ENCODE measurements at regions not wholly inside any gene's neighbourhood (a gene's known extent, or its start where the extent isn't known, plus 50 kb on each side); places are given as distances from the start of the nearest gene placed in this dataset.

DNA sequence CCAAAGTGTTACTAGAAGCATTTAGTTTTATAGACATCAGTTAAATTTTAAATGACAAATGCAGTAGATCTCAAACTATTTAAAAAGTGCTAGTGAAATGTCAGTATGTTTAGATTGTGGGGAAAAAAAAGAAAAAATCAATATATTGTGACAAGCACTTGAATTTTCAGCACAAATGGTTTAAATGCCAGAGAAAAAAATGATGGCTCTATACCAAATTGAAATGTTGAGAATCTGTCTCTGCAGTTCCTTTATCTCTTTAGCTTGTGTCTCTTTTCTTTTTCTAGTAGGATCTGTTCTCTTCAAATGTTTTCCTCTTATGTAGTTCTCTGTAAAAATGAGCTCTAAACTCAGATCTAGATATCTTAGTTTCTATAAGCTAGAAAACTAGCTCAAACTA, 682.6 kb upstream of the GCFC2 start:
- Histone ChIP-seq H3K9me3 (replicated peaks; ENCODE audit: insufficient read depth, low read length) (no peaks in the 10 kb centered on the region), H4K20me1 (ENCODE audit: insufficient read depth, low read length) (no peaks in the 10 kb centered on the region), H3K4me3 (ENCODE audit: low read length) (no peak overlapping the region), H3K9me2 (replicated peaks; ENCODE audit: insufficient read depth, low read length) (no peaks in the 10 kb centered on the region), H3K9ac (ENCODE audit: low read length) (no peak overlapping the region), H3K4me2 (ENCODE audit: low read depth, low read length) (no peak overlapping the region), H2AFZ (ENCODE audit: low read length) (no peak overlapping the region), H3K79me2 (ENCODE audit: low read length) (no peaks in the 10 kb centered on the region), H3K27me3 (replicated peaks; ENCODE audit: insufficient read depth, low read length) (no peaks in the 10 kb centered on the region), H3F3A (ENCODE audit: insufficient read depth, low read length) (no peaks in the 10 kb centered on the region), H3K27ac (ENCODE audit: low read length) (no peak overlapping the region), H3K36me3 (replicated peaks; ENCODE audit: insufficient read depth, low read length) (no peaks in the 10 kb centered on the region), H3K4me1 (ENCODE audit: low read length) (no peaks in the 10 kb centered on the region)
- DNase-seq: no peak
- TF ChIP-seq, protein P1, sequence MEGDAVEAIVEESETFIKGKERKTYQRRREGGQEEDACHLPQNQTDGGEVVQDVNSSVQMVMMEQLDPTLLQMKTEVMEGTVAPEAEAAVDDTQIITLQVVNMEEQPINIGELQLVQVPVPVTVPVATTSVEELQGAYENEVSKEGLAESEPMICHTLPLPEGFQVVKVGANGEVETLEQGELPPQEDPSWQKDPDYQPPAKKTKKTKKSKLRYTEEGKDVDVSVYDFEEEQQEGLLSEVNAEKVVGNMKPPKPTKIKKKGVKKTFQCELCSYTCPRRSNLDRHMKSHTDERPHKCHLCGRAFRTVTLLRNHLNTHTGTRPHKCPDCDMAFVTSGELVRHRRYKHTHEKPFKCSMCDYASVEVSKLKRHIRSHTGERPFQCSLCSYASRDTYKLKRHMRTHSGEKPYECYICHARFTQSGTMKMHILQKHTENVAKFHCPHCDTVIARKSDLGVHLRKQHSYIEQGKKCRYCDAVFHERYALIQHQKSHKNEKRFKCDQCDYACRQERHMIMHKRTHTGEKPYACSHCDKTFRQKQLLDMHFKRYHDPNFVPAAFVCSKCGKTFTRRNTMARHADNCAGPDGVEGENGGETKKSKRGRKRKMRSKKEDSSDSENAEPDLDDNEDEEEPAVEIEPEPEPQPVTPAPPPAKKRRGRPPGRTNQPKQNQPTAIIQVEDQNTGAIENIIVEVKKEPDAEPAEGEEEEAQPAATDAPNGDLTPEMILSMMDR (IDR thresholded peaks at IDR 0.05; ENCODE audit: low read length): no peak
- TF ChIP-seq EZH2phosphoT487 (IDR thresholded peaks at IDR 0.05; ENCODE audit: low read length) (no peak), EZH2 (optimal IDR thresholded peaks at IDR 0.05; ENCODE audit: low read depth, low read length) (no peak)

DNA sequence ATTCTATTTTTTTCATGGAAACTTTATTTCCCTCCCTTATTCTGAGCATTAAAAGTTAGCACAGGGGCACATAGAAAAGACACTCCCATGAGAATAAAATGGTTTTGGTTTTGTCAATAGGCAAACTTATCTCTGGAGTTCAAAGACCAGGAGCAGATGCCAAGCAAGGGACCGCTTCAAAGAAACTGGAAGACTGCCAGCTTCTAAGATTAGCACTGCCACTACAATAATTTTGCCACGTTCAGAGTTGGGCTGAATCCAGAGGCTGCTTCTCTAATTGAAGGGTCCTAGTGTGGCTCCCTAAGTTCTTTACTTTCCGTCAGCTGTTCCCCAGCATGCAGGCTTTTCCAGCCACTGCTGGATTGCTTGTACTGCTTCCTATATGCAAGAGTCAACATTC, 681.0 kb upstream of the GCFC2 start:
- Histone ChIP-seq H4K20me1 (ENCODE audit: insufficient read depth, low read length) (no peaks in the 10 kb centered on the region), H3K9me3 (replicated peaks; ENCODE audit: insufficient read depth, low read length) (no peaks in the 10 kb centered on the region), H3K36me3 (replicated peaks; ENCODE audit: insufficient read depth, low read length) (no peaks in the 10 kb centered on the region), H3K9me2 (replicated peaks; ENCODE audit: insufficient read depth, low read length) (no peaks in the 10 kb centered on the region), H3F3A (ENCODE audit: insufficient read depth, low read length) (no peaks in the 10 kb centered on the region), H3K4me2 (ENCODE audit: low read depth, low read length) (no peak overlapping the region), H3K4me1 (ENCODE audit: low read length) (no peaks in the 10 kb centered on the region), H2AFZ (ENCODE audit: low read length) (no peak overlapping the region), H3K9ac (ENCODE audit: low read length) (no peak overlapping the region), H3K27ac (ENCODE audit: low read length) (no peak overlapping the region), H3K4me3 (ENCODE audit: low read length) (no peak overlapping the region), H3K27me3 (replicated peaks; ENCODE audit: insufficient read depth, low read length) (no peaks in the 10 kb centered on the region), H3K79me2 (ENCODE audit: low read length) (no peaks in the 10 kb centered on the region)
- TF ChIP-seq EZH2 (optimal IDR thresholded peaks at IDR 0.05; ENCODE audit: low read depth, low read length): no peak
- TF ChIP-seq EZH2phosphoT487 (IDR thresholded peaks at IDR 0.05; ENCODE audit: low read length): no peak
- TF ChIP-seq, protein P1 (IDR thresholded peaks at IDR 0.05; ENCODE audit: low read length): no peak
- DNase-seq: no peak

DNA sequence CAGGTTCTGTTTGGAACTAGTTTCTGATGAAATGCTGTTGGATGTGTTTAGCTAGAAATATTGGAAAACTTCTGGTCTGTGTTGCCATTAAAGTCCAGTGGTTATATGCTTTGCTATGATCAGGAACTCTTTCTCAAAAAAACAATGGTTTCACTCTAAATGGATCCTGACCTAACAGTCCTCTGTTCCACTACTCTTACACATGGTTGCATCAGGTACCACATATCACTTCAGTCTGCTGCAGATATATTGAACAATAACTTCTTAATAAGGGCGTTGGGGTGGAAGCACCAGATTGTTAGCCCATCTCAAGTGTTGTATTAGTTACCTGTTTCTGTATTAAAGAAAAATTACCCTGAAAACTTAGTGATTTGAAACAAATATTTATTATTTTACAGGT, 676.6 kb upstream of the GCFC2 start:
- Histone ChIP-seq H3K9me3 (replicated peaks; ENCODE audit: insufficient read depth, low read length) (no peaks in the 10 kb centered on the region), H3K79me2 (ENCODE audit: low read length) (no peaks in the 10 kb centered on the region), H3K9ac (ENCODE audit: low read length) (no peak overlapping the region), H3K36me3 (replicated peaks; ENCODE audit: insufficient read depth, low read length) (no peaks in the 10 kb centered on the region), H3F3A (ENCODE audit: insufficient read depth, low read length) (no peaks in the 10 kb centered on the region), H3K4me1 (ENCODE audit: low read length) (no peaks in the 10 kb centered on the region), H4K20me1 (ENCODE audit: insufficient read depth, low read length) (no peaks in the 10 kb centered on the region), H3K27ac (ENCODE audit: low read length) (no peak overlapping the region), H3K27me3 (replicated peaks; ENCODE audit: insufficient read depth, low read length) (no peaks in the 10 kb centered on the region), H3K9me2 (replicated peaks; ENCODE audit: insufficient read depth, low read length) (no peaks in the 10 kb centered on the region), H2AFZ (ENCODE audit: low read length) (no peak overlapping the region), H3K4me2 (ENCODE audit: low read depth, low read length) (no peak overlapping the region), H3K4me3 (ENCODE audit: low read length) (no peak overlapping the region)
- TF ChIP-seq EZH2 (optimal IDR thresholded peaks at IDR 0.05; ENCODE audit: low read depth, low read length) (no peak), EZH2phosphoT487 (IDR thresholded peaks at IDR 0.05; ENCODE audit: low read length) (no peak)
- no peak for DNase-seq

DNA sequence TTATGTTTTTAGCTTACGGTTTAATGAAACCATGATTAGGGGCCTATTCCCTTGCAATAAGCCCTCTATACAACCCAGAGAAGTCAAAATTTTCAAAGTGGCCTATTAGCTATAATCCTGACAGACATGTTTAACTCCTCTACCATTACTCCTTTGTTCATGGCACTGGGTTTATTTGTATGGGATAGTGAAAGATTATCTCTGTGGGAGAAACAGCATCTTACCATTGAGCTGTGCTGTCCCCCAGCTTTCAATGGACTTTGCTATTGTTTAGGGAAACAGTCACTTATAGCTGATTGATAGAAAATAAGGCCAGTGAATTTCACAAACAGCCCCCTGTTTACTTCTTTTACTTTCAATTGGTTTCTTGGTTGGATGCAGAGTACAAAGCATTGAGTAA, 675.2 kb upstream of the GCFC2 start:
- no peaks in the 10 kb centered on the region for H3K4me1 ChIP-seq (ENCODE audit: low read length)

More for the DNA sequence above, 675.2 kb upstream of the GCFC2 start:
- no peak overlapping the region for H3K27ac ChIP-seq (ENCODE audit: low read length)
- H3K4me2 ChIP-seq (ENCODE audit: low read depth, low read length): no peak overlapping the region
- no peak for DNase-seq
- no peaks in the 10 kb centered on the region for H4K20me1 ChIP-seq (ENCODE audit: insufficient read depth, low read length)
- no peaks in the 10 kb centered on the region for H3K9me2 ChIP-seq (replicated peaks; ENCODE audit: insufficient read depth, low read length)
- H3K27me3 ChIP-seq (replicated peaks; ENCODE audit: insufficient read depth, low read length): no peaks in the 10 kb centered on the region
- H3K9ac ChIP-seq (ENCODE audit: low read length): no peak overlapping the region
- H2AFZ ChIP-seq (ENCODE audit: low read length): no peak overlapping the region
- H3K9me3 ChIP-seq (replicated peaks; ENCODE audit: insufficient read depth, low read length): no peaks in the 10 kb centered on the region
- no peaks in the 10 kb centered on the region for H3K79me2 ChIP-seq (ENCODE audit: low read length)
- TF ChIP-seq EZH2 (optimal IDR thresholded peaks at IDR 0.05; ENCODE audit: low read depth, low read length) (no peak), EZH2phosphoT487 (IDR thresholded peaks at IDR 0.05; ENCODE audit: low read length) (no peak)
- TF ChIP-seq, protein P1 (IDR thresholded peaks at IDR 0.05; ENCODE audit: low read length): no peak
- H3F3A ChIP-seq (ENCODE audit: insufficient read depth, low read length): no peaks in the 10 kb centered on the region
- no peaks in the 10 kb centered on the region for H3K36me3 ChIP-seq (replicated peaks; ENCODE audit: insufficient read depth, low read length)
- H3K4me3 ChIP-seq (ENCODE audit: low read length): no peak overlapping the region
